HEK293 (cell line): ENCODE measurements at regions not wholly inside any gene's neighbourhood (a gene's known extent, or its start where the extent isn't known, plus 50 kb on each side); places are given as distances from the start of the nearest gene placed in this dataset.

Experiments used
- CTCF ChIA-PET: fragments of 350-600 bp; formaldehyde crosslinking; extraction: SDS; loops from one replicate; lab custom pipeline; 2021; ENCODE audit warnings: antibody characterized with exemption; lab: Yijun Ruan, JAX
- POLR2A ChIA-PET: fragments of 300-600 bp; formaldehyde crosslinking; extraction: SDS; loops from one replicate; lab custom pipeline; 2020; ENCODE audit warnings: antibody characterized with exemption, inconsistent platforms; lab: Yijun Ruan, JAX
- H3K27ac ChIP-seq: fragments of 200-500 bp; sonication (Bioruptor generic); 2 replicates; pipeline ENCODE4 v1.5.1; 2014; ENCODE audit warnings: low read depth, low read length, control low read depth, inconsistent platforms; ENCODE audit errors: extremely low read depth
- H3K36me3 ChIP-seq, 2 experiments: fragments of 200-500 bp in 1 of 2; sonication (Bioruptor generic) in 1 of 2; 1 replicate in 1 of 2; 2 replicates in 1 of 2; pipeline ENCODE4 v1.5.1; 2014 to 2017; ENCODE audit warnings: inconsistent platforms in 2 of 2, low read length in 2 of 2; ENCODE audit not compliant: control insufficient read depth in 2 of 2, insufficient read depth in 1 of 2
- H3K4me1 ChIP-seq: fragments of 200-500 bp; sonication (Bioruptor generic); 2 replicates; pipeline ENCODE4 v1.5.1; 2014; ENCODE audit warnings: mild to moderate bottlenecking, low read length, inconsistent platforms; ENCODE audit not compliant: control insufficient read depth, insufficient read depth
- H3K4me3 ChIP-seq: 2 replicates; pipeline ENCODE4 v1.5.1; 2011; ENCODE audit warnings: low read depth, mild to moderate bottlenecking, control low read depth, low read length, moderate library complexity
- H3K9me3 ChIP-seq: fragments of 200-500 bp; sonication (Bioruptor generic); 2 replicates; pipeline ENCODE4 v1.5.1; 2014; ENCODE audit warnings: low read depth, low read length, inconsistent platforms; ENCODE audit not compliant: control insufficient read depth, insufficient read depth
- PRDM6 ChIP-seq: fragments of 450-650 bp; formaldehyde crosslinking; IDR thresholded peaks from 2 replicates; pipeline ENCODE4 v1.5.1; 2017; ENCODE audit warnings: missing biosample characterization, missing genetic modification characterization
- SP3 ChIP-seq: fragments of 450-650 bp; formaldehyde crosslinking; IDR thresholded peaks from 2 replicates; pipeline ENCODE4 v1.5.1; 2016; ENCODE audit warnings: missing biosample characterization, missing genetic modification characterization
- WT1 ChIP-seq: fragments of 450-650 bp; formaldehyde crosslinking; IDR thresholded peaks from 2 replicates; pipeline ENCODE4 v1.5.1; 2016; ENCODE audit warnings: missing biosample characterization, missing genetic modification characterization
- YY2 ChIP-seq: fragments of 450-650 bp; formaldehyde crosslinking; IDR thresholded peaks from 2 replicates; pipeline ENCODE4 v1.5.1; 2016; ENCODE audit warnings: missing biosample characterization, missing genetic modification characterization
- ZNF148 ChIP-seq: fragments of 450-650 bp; formaldehyde crosslinking; IDR thresholded peaks from 2 replicates; pipeline ENCODE4 v1.5.0; 2017; ENCODE audit warnings: missing biosample characterization, missing genetic modification characterization, borderline replicate concordance
- ZNF169 ChIP-seq: fragments of 450-650 bp; formaldehyde crosslinking; IDR thresholded peaks from 2 replicates; pipeline ENCODE4 v1.5.1; 2016; ENCODE audit warnings: missing biosample characterization, missing genetic modification characterization
- ZNF366 ChIP-seq: fragments of 450-650 bp; formaldehyde crosslinking; conservative IDR thresholded peaks from 2 replicates; pipeline ENCODE4 v1.5.1; 2016; ENCODE audit warnings: missing biosample characterization, missing genetic modification characterization
- ZNF48 ChIP-seq: fragments of 450-650 bp; formaldehyde crosslinking; IDR thresholded peaks from 2 replicates; pipeline ENCODE4 v1.5.1; 2016; ENCODE audit warnings: missing biosample characterization, missing genetic modification characterization
- ZNF501 ChIP-seq: fragments of 450-650 bp; formaldehyde crosslinking; IDR thresholded peaks from 2 replicates; pipeline ENCODE4 v1.5.1; 2016; ENCODE audit warnings: missing biosample characterization, missing genetic modification characterization
- ZNF518A ChIP-seq: fragments of 450-650 bp; formaldehyde crosslinking; conservative IDR thresholded peaks from 2 replicates; pipeline ENCODE4 v1.5.1; 2016; ENCODE audit warnings: low read depth, missing biosample characterization, missing genetic modification characterization
- ZNF555 ChIP-seq: fragments of 450-650 bp; formaldehyde crosslinking; conservative IDR thresholded peaks from 2 replicates; pipeline ENCODE4 v1.5.1; 2017; ENCODE audit warnings: missing biosample characterization, mild to moderate bottlenecking, missing genetic modification characterization, inconsistent platforms
- ZNF768 ChIP-seq: fragments of 450-650 bp; formaldehyde crosslinking; IDR thresholded peaks from 2 replicates; pipeline ENCODE4 v1.5.1; 2018; ENCODE audit warnings: missing biosample characterization, mild to moderate bottlenecking, missing genetic modification characterization
- ZNF776 ChIP-seq: fragments of 450-650 bp; formaldehyde crosslinking; IDR thresholded peaks from 2 replicates; pipeline ENCODE4 v1.5.0; 2017; ENCODE audit warnings: missing biosample characterization, missing genetic modification characterization, borderline replicate concordance
- ZSCAN18 ChIP-seq: fragments of 450-650 bp; formaldehyde crosslinking; IDR thresholded peaks from 2 replicates; pipeline ENCODE4 v1.5.1; 2016; ENCODE audit warnings: missing biosample characterization, missing genetic modification characterization
- ZSCAN30 ChIP-seq: fragments of 450-650 bp; IDR thresholded peaks from 2 replicates; pipeline ENCODE4 v1.5.1; 2018; ENCODE audit warnings: missing biosample characterization, mild to moderate bottlenecking, missing genetic modification characterization, moderate library complexity

- TF ChIP-seq ZNF518A (tag by site-specific recombination) (no peak), ZNF501 (tag by site-specific recombination) (no peak)
- TF ChIP-seq, all 188 proteins: peak for 2
Measured at GRCh38 chr2:41495050-41495449, 552.8 kb upstream of the PKDCC start (continued).

- CTCF ChIA-PET: interaction anchor here (0.6 to 1.3 kb wide), 2 partner anchors 9 to 1642 kb away, joined by 4 to 5 read pairs; no protein-coding TSS in a partner anchor
- Histone ChIP-seq H3K4me1 (no peaks in the 10 kb centered on the region), H3K9me3 (no peaks in the 10 kb centered on the region), H3K27ac (no peak overlapping the region), H3K4me3 (no peak overlapping the region), H3K36me3 (no peaks in the 10 kb centered on the region)
- POLR2A ChIA-PET: no interaction called here
- TF ChIP-seq YY2 (no peak), ZNF48 (no peak)
Measured at GRCh38 chr2:41496908-41497307, 550.9 kb upstream of the PKDCC start.

- TF ChIP-seq PRDM6 (tag by site-specific recombination): no peak
- no peak for TF ChIP-seq ZNF555 (tag by site-specific recombination)
- TF ChIP-seq ZNF169 (tag by site-specific recombination): no peak
- TF ChIP-seq SP3: no peak
- TF ChIP-seq WT1 (tag by site-specific recombination): no peak
- TF ChIP-seq ZNF366 (tag by site-specific recombination): no peak
- TF ChIP-seq ZSCAN18 (tag by site-specific recombination): no peak
- no peak for TF ChIP-seq ZNF776 (tag by site-specific recombination)
- TF ChIP-seq ZNF148 (tag by site-specific recombination): no peak
- TF ChIP-seq ZNF768 (tag by site-specific recombination): no peak
- TF ChIP-seq ZSCAN30 (tag by site-specific recombination): no peak
- no peak for TF ChIP-seq YY2
- Histone ChIP-seq H3K4me1 (no peaks in the 10 kb centered on the region), H3K9me3 (no peaks in the 10 kb centered on the region), H3K4me3 (no peak overlapping the region), H3K27ac (no peak overlapping the region), H3K36me3 (no peaks in the 10 kb centered on the region)
- POLR2A ChIA-PET: no interaction called here
- CTCF ChIA-PET: interaction anchor here (0.8 kb wide), 1 partner anchor 33 kb away, joined by 3 read pairs; no protein-coding TSS in a partner anchor
Measured at GRCh38 chr2:41498781-41499180, 549.0 kb upstream of the PKDCC start.
